Fibroblast of villous mesenchyme (primary cell): ENCODE measurements at regions not wholly inside any gene's neighbourhood (a gene's known extent, or its start where the extent isn't known, plus 50 kb on each side); places are given as distances from the start of the nearest gene placed in this dataset.

Experiments
- DNase-seq: peaks from one replicate; pipeline ENCODE4 v3.0.0-alpha.2; 2010; ENCODE audit warnings: low read depth
- H3K4me3 ChIP-seq: 2 replicates; pipeline ENCODE4 v1.5.1; 2011; ENCODE audit warnings: low read depth, mild to moderate bottlenecking, low read length
- TF ChIP-seq, protein P1 (sequence below): IDR thresholded peaks from 2 replicates; pipeline ENCODE4 v1.5.1; 2012; ENCODE audit warnings: low read depth, mild to moderate bottlenecking, low read length; ENCODE audit not compliant: insufficient read depth

DNA sequence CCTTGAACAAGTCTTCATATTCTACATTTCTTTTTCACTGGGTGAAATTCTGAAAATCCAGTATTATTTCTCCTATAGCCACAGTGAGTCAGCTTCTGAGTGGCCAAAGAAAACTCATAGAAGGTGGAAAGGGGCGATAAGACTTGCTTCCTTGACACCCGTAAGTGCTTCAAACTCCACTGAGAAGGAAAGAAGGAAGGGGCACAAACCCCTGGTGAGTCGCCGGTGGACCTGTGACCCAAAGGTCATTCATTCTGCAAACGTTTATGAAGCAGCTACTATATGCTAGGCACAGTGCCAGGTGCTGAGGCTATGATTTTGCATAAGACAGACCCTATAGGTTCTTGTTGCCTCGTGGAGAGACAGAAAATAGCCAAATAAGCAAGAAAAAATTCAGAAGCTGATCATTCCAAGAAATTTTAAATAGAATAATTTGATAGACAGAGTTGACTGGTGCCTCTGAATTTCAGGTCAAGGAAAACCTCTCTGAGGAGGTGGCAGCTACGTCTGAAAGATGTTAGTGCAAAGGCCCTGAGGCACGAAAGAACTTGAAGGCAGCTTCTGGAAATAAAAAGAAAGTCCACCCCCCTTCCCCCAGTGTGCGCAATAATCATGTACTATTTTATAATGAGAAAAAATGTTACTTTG is 118.2 kb downstream of the CD24 start:
- TF ChIP-seq, protein P1, sequence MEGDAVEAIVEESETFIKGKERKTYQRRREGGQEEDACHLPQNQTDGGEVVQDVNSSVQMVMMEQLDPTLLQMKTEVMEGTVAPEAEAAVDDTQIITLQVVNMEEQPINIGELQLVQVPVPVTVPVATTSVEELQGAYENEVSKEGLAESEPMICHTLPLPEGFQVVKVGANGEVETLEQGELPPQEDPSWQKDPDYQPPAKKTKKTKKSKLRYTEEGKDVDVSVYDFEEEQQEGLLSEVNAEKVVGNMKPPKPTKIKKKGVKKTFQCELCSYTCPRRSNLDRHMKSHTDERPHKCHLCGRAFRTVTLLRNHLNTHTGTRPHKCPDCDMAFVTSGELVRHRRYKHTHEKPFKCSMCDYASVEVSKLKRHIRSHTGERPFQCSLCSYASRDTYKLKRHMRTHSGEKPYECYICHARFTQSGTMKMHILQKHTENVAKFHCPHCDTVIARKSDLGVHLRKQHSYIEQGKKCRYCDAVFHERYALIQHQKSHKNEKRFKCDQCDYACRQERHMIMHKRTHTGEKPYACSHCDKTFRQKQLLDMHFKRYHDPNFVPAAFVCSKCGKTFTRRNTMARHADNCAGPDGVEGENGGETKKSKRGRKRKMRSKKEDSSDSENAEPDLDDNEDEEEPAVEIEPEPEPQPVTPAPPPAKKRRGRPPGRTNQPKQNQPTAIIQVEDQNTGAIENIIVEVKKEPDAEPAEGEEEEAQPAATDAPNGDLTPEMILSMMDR: no peak
- no peak overlapping the region for H3K4me3 ChIP-seq
- DNase-seq: no peak

DNA sequence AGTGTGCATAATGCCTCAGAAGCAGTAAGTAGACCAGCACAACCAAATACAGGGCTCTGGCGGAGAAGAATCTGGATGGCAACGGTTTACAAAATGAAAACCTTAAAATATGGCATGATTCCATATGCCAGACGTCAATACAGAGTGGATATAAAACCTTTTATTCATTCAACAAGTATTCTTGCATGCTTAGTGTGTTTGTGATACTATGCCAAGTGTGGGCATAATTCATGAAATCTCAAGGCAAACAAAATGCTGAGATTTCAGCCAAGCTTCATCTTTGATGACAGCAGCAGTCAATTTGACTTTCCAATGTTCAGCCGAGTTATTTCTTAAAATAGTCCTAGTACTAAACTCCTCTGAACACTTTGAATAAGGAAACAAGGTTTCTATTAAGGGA is 119.4 kb downstream of the CD24 start:
- TF ChIP-seq, protein P1: no peak
- H3K4me3 ChIP-seq: no peak overlapping the region
- no peak for DNase-seq

DNA sequence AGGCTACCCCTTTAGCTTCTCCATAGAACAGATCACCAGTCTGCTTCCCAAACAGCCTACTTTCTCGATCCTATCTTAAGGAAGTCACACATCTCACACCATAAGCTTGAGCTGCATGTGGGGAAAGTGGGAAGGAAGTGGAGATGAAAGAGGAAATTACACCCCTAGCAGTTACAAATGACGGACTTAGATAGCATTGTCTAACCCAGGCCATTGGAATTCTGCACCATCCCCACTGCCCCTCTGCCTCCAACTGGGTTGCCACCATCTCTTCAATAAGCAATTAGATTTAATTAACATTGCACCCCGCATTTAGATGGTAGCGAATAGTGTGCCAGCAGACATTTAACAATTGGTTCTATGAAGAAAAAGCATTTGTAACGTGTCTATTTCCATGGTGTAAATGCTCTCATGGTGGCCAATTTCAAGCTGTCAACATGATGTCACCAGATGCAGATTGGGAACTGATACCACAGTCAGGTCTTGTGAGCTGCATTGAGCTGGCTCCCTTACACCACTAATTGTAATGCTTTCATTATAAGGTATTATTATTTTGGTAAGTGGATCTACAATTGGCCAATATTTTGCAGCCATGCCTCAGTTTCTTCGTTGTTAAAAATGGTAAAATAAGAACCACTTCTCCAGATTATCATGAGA is 124.7 kb downstream of the CD24 start:
- DNase-seq: no peak
- TF ChIP-seq, protein P1: no peak
- H3K4me3 ChIP-seq: no peak overlapping the region

DNA sequence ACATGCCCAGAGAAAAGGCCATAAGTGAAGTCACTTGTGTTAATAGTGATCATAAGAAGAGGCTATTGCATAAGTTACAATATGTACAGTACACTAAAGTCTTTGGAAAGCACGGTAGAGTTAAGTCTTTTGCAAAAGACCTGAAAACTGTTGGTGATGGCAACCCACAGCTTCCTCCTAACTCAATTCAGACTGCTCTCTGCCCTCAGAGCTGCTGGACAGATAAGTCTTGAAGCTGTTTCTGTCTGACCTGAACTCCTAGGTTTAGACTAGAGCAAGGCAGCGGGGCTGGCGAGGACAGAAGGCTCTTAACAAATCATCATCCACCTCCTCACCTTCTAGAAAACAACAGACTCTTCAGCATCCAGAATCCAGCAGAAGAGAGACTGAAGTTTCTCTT is 125.4 kb downstream of the CD24 start:
- no peak overlapping the region for H3K4me3 ChIP-seq
- DNase-seq: no peak
- TF ChIP-seq, protein P1: no peak

DNA sequence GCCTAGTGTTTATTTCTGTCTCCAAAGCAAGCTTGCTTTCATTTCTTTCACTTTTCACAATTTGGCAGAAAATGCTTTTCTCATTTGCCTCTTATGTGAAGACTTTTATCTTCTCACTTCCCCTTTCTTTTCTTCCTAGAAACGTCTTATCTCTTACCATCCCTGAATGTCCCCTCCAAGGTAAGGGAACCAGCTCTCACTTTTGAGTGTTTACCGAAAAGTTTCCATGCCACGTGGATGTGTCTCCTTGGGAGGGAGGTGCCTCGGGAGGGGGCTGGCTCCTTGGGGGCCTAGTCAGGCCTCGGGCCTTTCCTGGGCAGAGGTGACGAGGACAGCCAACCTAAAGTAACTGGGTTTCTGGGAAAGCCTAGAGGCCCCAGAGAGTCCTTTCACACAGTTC is 127.4 kb downstream of the CD24 start:
- no peak overlapping the region for H3K4me3 ChIP-seq
- TF ChIP-seq, protein P1: no peak
- DNase-seq: no peak

DNA sequence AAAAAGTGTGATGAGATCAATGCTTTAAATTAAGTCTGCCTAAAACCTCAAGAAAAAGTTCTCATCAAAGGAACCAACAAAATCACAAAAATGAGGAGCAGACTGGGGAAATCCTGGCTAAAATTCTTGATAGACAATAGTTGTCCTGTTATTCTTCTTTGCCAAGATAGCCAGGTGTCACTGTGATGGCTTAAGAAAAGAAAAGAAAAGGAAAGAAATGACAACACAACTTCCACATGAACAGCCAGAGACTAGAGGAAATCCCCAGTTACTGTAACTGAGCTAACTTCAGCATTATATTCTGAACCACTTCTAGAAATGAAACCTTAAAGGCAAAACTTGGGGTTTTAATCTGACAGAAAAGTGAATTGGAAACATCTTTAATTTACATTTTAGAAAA is 129.6 kb downstream of the CD24 start:
- no peak for DNase-seq
- H3K4me3 ChIP-seq: no peak overlapping the region
- TF ChIP-seq, protein P1: no peak
